ENCODE measurements at regions not wholly inside any gene's neighbourhood (a gene's known extent, or its start where the extent isn't known, plus 50 kb on each side); places are given as distances from the start of the nearest gene placed in this dataset.

DNA sequence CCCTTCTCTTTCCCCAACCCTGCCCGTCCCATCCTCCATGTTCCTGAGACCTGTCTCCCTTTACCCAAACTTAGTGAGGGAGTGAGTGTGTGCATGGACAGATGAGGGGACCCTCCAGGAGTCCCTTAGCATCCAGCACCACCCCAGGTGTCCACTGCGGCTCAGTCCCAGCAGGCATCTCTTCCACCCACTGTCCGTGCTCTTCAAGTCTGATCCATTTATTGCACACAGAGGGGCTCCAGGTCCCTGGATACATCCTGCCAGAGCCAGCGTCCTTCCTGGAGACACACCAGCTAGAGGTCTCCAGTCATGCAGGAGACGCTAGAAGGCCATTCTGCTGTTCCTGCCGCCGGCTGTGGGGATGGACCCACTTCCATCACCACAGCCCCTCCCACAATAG, 239.2 kb downstream of the ADGRD1 start:
- Histone ChIP-seq H3K36me3 (ENCODE audit: control insufficient read depth, insufficient read depth, low read length) (no peaks in the 10 kb centered on the region), H3K27me3 (ENCODE audit: control insufficient read depth, insufficient read depth, low read length) (no peaks in the 10 kb centered on the region), H3K4me3 (ENCODE audit: low read depth, low read length) (no peak overlapping the region)
- DNase-seq (ENCODE audit: low read depth) (no peak), FAIRE-seq (no peak)
- TF ChIP-seq CTCF (IDR thresholded peaks at IDR 0.05; ENCODE audit: insufficient read depth, low read length, severe bottlenecking): no peak

DNA sequence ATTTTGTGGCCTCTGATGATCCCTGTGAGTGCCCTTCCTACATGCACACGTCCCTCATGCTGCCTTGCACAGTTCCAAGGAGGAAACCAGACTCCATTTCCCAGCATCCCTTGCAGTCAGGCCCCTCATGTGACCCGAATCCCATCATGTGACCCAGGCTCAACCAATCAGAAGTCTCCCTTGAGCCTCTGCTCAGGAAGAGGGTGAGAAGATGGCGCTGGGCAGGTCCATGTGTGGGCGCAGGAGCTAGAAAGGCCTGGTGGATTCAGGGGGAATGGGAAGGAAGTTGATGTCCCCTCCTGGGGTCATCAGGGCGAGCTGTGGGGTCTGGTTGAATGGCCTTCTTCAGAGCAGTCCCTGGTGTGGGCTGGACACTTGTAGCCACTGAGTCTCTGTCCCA, 240.5 kb downstream of the ADGRD1 start:
- Histone ChIP-seq H3K36me3 (ENCODE audit: control insufficient read depth, insufficient read depth, low read length) (no peaks in the 10 kb centered on the region), H3K4me3 (ENCODE audit: low read depth, low read length) (no peak overlapping the region), H3K27me3 (ENCODE audit: control insufficient read depth, insufficient read depth, low read length) (no peaks in the 10 kb centered on the region)
- TF ChIP-seq CTCF (IDR thresholded peaks at IDR 0.05; ENCODE audit: insufficient read depth, low read length, severe bottlenecking): no peak
- FAIRE-seq (no peak), DNase-seq (ENCODE audit: low read depth) (no peak)

DNA sequence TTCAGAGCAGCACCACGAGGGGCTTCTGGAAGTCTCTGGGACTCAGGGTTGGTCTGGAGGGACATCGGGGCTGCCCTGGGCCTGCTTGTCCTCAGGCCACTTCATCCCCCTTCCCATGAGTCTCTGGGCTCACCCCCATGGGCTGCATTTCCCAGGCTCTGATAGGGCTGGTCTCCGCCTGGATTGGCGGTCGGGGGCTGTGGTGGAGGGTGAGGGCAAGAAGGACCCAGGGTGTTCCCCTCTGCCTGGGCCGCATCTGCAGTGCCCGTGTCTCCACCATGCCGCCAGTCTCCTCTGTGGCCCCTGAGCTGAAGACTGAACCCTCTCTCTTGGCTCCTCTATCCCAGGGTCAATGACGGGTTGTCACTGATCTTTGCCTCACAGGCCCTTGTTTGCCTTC, 242.1 kb downstream of the ADGRD1 start:
- no peaks in the 10 kb centered on the region for H3K36me3 ChIP-seq (ENCODE audit: control insufficient read depth, insufficient read depth, low read length)
- no peak for FAIRE-seq
- TF ChIP-seq CTCF (IDR thresholded peaks at IDR 0.05; ENCODE audit: insufficient read depth, low read length, severe bottlenecking): no peak
- no peak overlapping the region for H3K4me3 ChIP-seq (ENCODE audit: low read depth, low read length)
- no peak for DNase-seq (ENCODE audit: low read depth)
- no peaks in the 10 kb centered on the region for H3K27me3 ChIP-seq (ENCODE audit: control insufficient read depth, insufficient read depth, low read length)

DNA sequence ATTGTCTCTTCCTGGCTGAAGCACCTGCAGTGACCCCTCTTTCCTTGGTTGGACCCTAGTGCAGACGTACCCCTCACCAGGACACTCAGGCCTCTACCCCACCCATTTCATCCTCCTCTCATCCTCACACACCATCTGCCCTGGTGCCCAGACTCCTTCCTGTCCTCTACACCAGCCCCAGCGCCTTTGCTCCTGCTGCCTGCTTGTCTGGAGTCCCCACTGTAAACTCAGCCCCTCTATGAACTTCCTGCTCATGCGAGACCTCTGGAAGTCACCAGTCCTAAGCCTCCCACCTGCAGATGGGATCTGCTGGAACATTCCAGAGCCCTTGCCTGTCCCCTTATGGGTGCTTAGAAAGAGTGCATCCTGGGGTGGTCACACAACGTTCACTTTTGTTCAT, 242.5 kb downstream of the ADGRD1 start:
- H3K36me3 ChIP-seq (ENCODE audit: control insufficient read depth, insufficient read depth, low read length): no peaks in the 10 kb centered on the region
- no peaks in the 10 kb centered on the region for H3K27me3 ChIP-seq (ENCODE audit: control insufficient read depth, insufficient read depth, low read length)
- H3K4me3 ChIP-seq (ENCODE audit: low read depth, low read length): no peak overlapping the region
- FAIRE-seq (no peak), DNase-seq (ENCODE audit: low read depth) (no peak)
- no peak for TF ChIP-seq CTCF (IDR thresholded peaks at IDR 0.05; ENCODE audit: insufficient read depth, low read length, severe bottlenecking)

- DNase-seq (ENCODE audit: low read depth): no peak
- no peaks in the 10 kb centered on the region for H3K27me3 ChIP-seq (ENCODE audit: control insufficient read depth, insufficient read depth, low read length)
- FAIRE-seq: no peak
Measured at GRCh38 chr12:131197490-131197889, 243.8 kb downstream of the ADGRD1 start.

More at GRCh38 chr12:131197490-131197889, 243.8 kb downstream of the ADGRD1 start:
- H3K4me3 ChIP-seq (ENCODE audit: low read depth, low read length): no peak overlapping the region
- no peaks in the 10 kb centered on the region for H3K36me3 ChIP-seq (ENCODE audit: control insufficient read depth, insufficient read depth, low read length)
- TF ChIP-seq CTCF (IDR thresholded peaks at IDR 0.05; ENCODE audit: insufficient read depth, low read length, severe bottlenecking): no peak
